RPMI7951 (cell line): ENCODE measurements at regions not wholly inside any gene's neighbourhood (a gene's known extent, or its start where the extent isn't known, plus 50 kb on each side); places are given as distances from the start of the nearest gene placed in this dataset.

Experiments used
- DNase-seq: peaks from one replicate; pipeline ENCODE4 v3.0.0-alpha.2; 2012; ENCODE audit warnings: low read depth

DNA sequence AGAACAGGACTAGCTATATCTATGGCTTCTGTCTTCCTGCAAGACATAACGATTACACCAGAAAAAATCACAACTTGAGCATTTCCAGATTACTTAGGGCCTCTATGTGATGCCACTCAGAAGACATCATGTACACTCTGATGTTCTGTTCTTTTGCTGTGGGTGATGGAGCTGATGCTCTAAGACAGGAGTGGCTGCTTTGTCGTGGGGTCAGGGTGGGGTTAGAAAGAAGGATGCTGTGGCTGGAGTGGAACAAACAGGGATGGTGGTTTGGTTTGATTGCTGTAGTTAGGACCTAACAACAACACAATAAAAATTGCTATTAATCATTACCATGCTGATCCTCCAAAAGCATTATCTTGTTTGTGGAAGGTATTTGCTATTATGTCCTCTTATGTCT, 120.3 kb upstream of the ARHGAP20 start:
- DNase-seq = no peak

DNA sequence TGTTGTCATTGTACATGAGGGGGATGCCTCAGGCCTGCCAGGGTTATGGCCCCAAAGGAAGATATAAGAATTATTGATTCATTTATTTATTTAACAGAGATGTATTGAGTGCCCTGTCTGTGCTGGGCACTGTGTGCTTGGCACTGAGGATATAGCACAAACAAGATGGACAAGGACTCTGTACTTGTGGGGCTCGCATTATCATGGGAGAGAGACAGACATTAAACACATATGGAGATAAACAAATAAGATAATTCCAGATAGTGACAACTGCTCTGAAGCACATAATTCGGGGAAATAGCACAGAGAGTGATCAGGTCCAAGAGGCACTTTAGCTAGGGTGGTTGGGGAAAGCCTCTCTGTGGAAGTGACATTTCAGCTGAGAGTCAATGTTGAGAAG, 119.8 kb upstream of the ARHGAP20 start:
- no peak for DNase-seq

DNA sequence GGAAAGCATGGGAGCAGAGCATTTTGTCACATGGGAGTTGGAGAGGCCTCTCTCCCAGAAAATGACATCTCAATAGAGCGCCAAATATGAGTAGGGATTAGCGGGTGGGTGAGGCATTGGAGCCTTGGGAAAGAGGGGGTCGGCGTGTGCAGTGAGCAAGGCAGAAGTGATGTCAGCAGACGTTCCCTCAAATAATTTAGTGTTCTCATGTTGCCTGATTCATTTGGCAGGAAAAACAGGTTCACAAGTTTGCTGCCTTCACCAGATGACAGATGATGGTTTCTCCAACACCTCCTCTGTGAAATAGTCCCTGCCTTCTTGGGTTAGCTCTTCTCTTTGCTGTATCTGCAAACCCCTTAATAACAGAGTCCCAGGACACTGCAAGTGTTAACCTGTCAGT, 118.5 kb upstream of the ARHGAP20 start:
- DNase-seq = no peak

DNA sequence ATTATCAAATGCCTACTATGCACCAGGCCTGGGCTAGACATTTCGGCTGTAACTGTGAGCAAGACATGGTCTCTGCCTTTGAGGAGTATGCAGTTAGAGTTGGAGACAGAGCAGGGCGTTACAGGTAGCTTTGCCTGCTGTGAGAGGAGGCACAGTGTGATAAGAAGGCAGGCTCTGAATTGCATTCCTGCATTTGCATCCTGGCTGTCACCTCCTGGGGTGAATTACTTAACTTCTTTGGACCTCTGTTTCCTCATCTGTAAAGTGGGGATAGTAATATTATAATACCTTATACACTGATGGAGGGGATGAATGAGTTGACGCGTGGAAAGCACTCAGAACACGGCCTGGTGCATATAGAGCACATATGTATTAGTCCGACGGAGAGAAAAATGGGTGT, 118.1 kb upstream of the ARHGAP20 start:
- DNase-seq = no peak

DNA sequence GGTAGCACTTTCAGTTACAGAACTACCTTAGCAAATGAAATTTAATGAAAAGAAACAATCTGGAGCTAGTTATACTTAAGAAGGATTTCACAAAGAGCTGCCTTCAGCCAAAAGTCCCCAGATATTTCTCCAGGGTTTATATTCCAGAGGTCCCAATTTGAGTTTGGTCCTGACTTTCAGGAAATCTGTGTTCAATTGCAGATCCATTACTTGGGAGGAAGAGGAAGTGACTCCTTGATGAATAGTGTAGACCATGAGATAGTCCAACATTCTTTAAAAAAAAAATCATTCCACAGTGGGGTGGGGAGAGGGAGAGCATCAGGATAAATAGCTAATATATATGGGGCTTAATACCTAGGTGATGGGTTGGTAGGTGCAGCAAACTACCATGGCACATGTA, 117.6 kb upstream of the ARHGAP20 start:
- no peak for DNase-seq

DNA sequence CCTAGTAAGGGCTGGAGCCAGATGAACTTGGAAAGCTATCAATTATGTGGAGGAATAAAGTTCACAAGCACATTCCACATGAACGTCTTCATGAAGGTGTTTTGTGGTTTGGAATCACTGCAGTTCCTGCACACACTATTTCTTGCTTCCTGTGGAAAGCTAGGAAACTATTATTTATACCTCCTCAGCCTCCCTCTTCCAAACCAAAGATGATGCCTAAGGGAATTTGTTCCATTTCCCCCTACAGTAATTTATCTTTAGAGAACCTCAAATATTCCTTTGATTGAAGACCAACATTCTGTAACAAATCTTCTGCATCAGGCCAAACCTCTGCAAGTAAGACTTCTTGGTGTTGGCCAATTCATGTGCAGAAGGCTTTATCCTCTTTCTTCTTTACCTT, 115.8 kb upstream of the ARHGAP20 start:
- no peak for DNase-seq

DNA sequence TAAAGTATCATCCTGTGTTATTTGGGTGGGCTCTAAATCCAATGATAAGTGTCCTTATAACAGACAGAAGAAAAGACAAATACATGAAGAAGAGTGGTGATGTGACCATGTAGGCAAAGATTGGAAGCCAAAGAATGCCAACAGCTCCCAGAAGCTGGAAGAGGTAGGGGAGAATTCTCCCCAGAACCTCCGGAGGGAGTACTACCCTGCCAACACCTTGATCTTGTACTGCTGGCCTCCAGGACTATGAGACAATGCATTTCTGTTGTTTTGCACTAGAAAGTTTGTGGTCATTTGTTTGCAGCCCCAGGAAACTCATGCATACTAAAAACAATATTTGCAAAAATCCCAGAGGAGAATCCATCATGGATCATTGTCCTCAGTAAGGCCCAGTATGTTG, 115.0 kb upstream of the ARHGAP20 start:
- no peak for DNase-seq

DNA sequence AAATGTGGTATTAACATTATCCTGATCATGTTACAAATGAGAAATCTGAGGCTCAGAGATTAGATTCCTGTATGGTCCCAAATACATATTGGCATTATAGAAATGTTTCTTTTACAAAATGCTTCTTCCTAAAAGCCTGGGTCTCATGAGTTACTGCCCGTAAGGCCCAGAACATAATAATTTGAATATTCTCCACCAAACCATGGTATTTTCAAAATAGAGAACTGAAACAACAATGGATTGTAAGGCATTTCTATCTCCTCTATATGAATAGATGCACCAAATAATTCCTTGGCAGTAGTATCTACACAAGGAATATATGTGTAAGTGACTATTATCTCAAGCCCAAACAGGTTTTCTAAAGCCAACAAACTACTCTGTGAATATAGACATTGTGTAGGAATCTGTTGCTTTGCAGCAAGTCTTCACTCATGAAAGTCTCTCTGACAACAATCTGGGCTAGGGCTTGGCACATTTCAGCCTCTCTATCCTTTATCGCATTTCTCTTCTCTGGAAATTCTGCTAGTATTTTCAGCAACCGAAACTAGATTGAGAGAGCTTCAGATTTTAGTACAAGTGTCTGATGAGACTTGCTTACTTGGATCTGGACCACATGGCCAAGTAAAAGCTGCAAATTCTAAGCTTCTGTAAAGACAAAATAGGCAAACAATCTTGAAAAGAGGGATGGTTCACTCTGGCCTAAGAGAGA, 112.8 kb upstream of the ARHGAP20 start:
- no peak for DNase-seq

DNA sequence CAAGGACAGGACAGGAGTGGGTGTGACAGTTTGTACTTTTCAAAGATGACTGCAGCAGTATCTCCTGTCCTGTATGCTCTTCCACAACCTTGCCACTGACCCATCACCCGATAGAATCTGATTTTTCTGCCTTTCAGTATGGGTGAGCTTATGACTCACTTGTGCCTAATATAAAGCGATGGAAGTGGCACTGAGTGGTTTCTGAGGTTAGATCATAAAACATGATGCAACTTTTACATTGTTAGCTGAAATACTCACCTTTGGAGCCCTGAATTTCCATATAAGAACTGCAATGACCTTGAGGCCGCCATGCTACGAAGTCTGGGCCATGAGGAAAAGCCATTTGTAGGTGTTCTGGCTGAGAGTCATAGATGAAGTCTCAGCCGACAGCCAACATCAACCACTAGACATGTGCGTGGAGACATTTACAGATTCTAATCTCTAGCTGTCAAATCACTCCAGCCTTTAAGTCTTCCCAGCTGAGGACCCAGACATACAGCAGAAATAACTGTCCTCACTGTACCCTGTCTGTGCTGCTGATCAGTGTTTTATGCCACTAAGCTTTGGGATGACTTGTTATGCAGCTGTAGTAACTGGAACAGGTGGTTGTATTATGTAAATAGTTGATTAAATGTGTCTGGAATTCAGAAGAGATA, 105.9 kb upstream of the ARHGAP20 start:
- no peak for DNase-seq

DNA sequence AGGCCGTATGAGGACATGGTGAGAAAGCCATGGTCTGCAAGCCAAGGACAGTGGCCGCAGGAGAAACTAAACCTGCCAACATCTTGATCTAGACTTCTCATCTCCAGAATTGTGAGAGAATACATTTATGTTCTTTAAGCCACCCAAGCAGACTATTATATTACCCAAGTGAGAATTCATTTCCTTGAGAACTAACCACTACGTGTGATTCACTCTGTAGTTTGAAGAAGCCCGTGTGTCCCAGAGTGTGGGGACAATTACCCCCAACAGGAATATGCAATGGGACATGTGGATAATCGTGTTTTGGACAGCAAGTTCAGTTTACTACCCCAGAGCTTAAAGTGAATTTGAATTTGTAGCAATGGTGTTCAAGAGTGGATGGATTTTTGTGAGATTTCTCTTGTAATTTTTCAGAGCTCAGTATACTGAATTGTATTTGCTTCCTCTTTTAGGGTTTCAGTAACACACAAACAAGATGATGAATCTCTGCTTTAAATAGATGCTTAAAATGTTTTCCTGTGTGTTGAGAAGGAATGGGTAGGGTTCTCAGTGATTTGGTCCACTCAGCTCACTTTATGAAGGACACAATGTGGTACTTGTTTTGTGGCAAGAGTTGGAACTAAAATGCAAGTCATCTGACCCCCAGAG, 100.0 kb upstream of the ARHGAP20 start:
- DNase-seq = no peak

DNA sequence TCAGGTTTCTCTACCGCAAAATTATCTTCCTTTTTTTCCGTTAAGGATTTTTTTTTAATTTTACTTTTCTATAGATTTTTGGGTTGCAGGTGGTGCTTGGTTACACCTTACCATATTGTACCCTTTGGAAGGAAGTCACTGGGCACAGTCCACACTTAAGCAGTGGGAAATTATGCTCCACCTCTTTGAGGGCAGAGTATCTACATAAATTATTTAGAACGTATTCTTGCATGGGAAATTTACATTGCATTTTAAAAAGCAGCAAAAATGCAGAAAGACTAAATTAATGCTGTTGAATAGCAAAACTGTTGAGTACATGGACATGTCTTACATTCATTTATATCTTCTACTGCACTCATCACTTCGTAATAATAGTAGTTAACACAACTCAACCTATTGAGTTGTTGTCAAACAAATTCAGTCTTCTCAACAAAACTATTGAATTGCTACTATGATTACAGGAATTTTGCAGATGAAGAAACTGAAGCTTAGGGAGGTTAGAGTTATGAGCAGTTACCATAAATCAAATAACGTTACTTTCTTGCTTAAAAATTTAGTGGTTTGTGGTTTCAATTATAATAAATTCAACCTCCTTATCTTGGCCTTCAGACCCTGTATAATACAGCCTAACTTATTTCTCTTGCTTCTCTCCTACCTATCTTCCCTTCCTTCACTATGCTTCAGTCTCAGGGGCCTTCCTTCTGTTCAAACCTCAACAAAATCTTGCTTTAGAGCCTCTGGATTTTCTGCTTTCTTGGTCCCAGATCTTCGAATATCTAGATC, 97.4 kb upstream of the ARHGAP20 start:
- no peak for DNase-seq

DNA sequence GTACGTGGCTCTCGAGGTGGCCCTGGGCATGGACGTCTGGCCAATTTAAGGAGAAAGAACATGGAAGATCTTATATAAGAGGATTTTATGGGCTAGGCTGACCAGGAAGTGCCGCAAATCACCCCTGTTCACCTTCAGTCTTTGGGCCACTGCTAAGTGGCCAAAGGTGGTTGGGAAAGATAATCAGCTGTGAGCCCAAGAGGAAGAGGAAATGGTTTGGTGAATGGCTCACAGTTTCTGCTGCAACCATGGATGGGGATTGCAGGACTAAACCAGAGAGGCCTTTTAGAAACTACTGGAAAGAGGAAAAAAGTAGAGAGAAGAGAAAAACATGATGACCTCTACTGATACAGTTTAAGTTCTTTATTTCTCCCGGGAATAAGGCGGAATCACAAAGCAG, 96.0 kb upstream of the ARHGAP20 start:
- DNase-seq = no peak

DNA sequence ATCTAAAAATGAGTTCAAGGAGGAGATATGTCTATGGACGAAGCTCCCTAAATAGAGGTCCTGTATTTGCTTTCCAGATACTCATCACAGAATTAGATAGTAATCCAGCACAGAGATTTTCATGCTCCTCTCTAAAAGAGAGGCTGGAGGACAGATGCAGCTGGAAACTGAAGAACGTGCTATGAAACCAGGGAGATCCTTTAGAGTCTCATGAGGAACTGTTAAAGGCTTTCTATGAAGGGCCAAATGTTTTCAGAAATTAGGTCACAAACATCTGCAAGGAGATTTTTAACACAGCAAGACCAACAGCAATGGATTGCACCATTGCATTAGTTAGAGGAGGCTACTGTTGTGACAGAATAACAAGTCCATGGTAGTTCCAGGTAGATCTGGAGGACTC, 95.6 kb upstream of the ARHGAP20 start:
- no peak for DNase-seq

DNA sequence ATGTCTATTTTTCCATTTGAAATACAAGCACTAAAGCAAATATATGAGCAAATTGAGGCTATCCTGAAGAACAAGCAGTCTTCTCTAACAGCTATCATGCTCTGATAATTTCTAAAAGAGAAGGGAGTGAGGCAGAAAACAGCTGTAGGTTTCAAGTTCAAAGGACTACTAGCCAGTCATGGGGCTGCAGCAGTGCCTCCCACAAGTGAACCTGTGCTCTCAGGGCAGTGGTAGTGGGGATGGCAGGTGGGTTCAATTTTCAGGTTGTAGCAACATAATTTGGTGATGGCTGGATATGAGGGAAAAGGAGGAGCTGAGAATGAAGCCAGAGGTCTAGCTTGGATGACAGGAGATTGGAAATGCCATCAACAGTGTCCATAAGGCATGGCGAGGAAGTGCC, 93.5 kb upstream of the ARHGAP20 start:
- DNase-seq = no peak

DNA sequence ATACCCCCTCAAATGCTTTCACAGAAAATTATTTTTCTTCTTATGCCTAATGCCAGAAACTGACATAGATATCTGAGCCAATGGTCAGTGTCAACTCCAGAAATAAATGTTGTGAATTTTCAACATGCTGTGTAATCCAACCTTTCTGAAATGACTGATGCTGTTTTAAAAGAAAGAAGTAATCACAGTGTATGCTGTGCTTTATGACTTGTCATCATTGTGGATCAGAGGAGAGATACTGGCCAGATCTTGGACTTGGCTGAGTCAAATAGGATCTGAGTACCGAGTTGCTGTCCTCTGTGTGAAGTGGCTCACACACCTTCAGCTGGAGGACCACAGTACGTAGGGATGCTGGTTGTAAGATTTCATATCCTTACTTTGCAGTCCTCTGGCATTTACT, 89.9 kb upstream of the ARHGAP20 start:
- no peak for DNase-seq

DNA sequence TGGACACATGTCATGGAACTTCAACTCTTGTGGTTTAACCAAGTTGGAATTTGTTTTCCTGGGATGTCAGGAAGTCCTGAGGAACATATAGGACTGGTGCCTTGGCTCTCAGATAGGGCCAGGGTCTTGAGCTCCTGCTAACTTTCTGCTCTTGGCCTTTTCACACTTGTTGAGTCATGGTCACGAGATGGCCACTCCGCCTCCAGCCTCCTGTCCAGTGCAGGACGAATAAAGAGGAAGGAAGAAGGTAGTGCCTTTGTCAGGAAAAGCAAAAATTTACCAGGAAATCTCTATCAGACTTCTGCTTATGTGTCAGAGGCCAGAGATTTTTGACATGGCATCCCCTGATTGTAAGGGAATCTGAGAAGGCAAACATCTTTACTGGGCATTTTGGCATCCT, 89.1 kb upstream of the ARHGAP20 start:
- no peak for DNase-seq

DNA sequence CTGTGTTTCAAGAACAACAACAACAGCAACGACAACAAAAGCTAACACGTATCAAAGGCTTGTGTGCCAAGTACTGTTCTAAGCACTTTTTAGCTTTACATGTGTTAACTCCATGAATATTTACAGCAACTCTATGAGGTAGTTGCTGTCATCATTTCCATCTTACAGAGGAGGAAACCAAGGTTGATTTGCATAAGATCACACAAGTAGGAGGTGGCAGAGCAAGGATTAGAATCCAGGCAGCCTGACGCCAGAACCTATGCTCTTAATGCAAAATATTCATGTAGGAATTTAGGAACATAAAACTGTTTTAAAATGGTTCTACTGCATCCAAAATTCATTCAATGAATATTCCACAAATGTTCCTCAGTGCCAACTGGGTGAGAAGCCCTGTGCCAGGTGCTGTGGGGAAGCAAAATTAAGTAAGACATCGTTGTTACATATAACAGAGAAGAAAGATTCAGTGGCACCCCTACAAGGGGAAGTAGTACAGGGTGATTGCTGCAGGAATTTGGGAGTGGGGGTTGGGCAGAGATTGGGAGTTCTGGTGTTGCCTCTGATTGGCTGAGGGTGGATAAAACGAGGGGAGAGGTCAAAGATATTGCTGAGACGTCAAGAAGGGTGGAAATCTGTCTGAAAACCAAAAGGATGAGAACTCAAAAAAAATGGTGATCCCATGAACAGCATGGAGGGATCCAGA, 86.1 kb upstream of the ARHGAP20 start:
- DNase-seq = no peak

DNA sequence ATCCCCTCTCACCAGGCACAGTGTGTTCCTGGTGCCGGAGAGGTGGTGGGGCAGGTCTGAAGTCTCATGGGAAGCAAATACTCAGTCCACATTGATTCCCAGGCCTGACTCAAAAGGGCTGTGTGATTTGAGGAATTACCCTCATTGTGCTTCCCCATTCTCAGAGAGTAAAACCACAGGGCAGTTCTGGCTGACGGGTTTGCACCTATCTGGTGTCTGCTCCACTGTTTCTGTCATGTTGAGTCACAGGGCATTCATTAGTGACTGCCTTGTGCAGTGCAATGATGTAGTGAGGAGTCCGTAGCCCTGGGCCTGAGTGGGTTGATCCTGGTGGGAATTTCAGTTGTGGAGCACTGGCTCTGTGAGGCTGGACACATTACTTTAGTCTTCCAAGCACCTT, 85.2 kb upstream of the ARHGAP20 start:
- no peak for DNase-seq

DNA sequence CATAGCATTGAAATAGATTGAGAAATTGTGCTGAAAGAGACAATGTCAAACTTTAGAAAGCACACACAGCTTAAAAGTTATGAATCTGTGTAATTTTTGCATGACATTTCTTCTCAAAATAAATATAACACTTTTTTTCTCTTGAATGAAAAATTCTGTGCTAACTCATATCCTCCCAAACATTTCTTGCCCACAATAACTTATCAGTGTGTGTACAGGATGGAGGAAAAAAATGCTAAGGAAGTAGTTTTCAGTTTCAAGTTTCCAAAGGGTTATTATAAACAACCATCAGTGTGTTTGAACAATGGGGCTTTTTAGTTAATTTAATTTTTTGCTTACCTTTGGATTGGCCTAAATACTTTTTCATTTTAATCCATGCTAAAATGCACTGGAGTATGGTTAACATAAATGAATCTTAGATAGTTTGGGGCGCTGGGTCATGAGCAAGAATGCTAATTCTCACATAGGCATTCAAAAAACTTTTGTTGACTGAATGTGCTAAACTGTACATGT, 82.9 kb upstream of the ARHGAP20 start:
- no peak for DNase-seq

DNA sequence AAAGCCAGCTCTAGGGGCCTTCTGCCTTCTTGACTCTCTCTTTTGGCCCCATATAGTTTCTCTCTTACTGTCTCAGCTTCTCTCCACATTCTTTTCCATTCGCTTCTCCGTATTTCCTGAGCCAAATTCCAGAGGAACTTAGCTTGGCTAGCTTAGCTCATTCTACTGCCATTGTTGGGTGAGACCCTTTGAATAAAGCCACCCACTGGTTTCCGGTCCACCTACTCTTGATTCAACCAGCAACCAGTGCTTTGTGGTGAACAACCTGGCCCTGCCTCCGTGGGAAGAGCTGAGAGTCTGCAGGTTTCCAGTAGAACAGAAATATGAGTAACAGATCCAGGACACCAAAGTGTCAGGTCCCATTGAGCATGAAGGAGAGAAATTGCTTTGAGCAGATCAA, 81.3 kb upstream of the ARHGAP20 start:
- DNase-seq = no peak

DNA sequence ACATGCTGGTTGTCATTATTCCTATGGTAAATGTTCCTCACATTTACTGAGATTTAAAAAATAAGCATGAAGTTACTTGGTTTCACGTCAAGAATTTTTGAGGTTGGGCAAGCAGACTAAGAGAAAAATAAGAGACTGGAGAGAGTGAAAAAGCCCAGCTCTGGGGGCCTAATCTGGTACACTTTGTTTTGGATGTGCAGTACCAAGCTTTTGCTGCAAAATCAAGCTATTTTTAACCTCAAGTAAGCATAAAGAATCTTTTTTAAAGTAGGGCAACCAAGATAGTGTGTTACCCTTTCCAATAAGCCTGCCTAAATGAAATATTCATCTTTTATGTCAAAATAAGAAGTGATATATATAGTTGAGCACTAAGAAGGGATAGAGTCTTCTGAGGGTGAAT, 79.4 kb upstream of the ARHGAP20 start:
- DNase-seq = no peak

DNA sequence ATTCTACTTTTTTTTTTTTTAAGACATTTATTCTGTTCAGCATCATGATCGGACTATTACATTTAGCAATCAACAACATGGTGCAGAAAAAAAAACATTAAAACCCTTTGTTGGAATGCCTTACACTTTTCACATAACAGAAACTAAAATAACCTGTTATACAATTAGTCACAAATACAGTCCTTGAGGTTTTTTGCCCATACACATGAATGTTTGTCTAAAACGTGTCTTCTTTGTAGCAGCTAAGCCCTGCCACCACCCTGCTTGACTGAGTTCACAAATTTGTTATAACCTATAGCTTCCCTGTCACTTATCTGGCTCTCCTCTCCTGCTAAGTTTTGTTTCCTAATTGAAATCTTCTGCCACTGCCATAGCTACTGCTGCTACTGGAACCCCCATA, 75.4 kb upstream of the ARHGAP20 start:
- no peak for DNase-seq
